Activated naive CD4-positive, alpha-beta T cell treated with anti-CD3 and anti-CD28 coated beads, Interleukin-2, amount 50 U/mL, for 16 hours (primary cell): ENCODE measurements at regions not wholly inside any gene's neighbourhood (a gene's known extent, or its start where the extent isn't known, plus 50 kb on each side); places are given as distances from the start of the nearest gene placed in this dataset.

Source experiments
- DNase-seq: peaks from one replicate; pipeline ENCODE4 v3.0.0-alpha.2; 2020

- DNase-seq: no peak
Measured at GRCh38 chr2:8076448-8077342, 605.2 kb upstream of the ID2 start.

GRCh38 chr2:8078705-8079104 is 603.2 kb upstream of the ID2 start:
- DNase-seq: no peak

GRCh38 chr2:8080063-8080462 is 601.8 kb upstream of the ID2 start:
- DNase-seq: no peak

- DNase-seq: no peak
Measured at GRCh38 chr2:8081130-8081529, 600.7 kb upstream of the ID2 start.

- no peak for DNase-seq
Measured at GRCh38 chr2:8082840-8083239, 599.0 kb upstream of the ID2 start.

- no peak for DNase-seq
Measured at GRCh38 chr2:8086357-8086756, 595.5 kb upstream of the ID2 start.

GRCh38 chr2:8086796-8087479 is 594.9 kb upstream of the ID2 start:
- DNase-seq: no peak

- DNase-seq: no peak
Measured at GRCh38 chr2:8087480-8087840, 594.4 kb upstream of the ID2 start.

GRCh38 chr2:8088810-8089209 is 593.0 kb upstream of the ID2 start:
- no peak for DNase-seq

- no peak for DNase-seq
Measured at GRCh38 chr2:8089596-8089995, 592.3 kb upstream of the ID2 start.

- DNase-seq: peak; percentile 60
Measured at GRCh38 chr2:8090748-8091700, 590.8 kb upstream of the ID2 start.

GRCh38 chr2:8094526-8094925 is 587.3 kb upstream of the ID2 start:
- DNase-seq: no peak

GRCh38 chr2:8095978-8096377 is 585.9 kb upstream of the ID2 start:
- DNase-seq: no peak

- no peak for DNase-seq
Measured at GRCh38 chr2:8096484-8096883, 585.4 kb upstream of the ID2 start.

GRCh38 chr2:8098476-8099266 is 583.2 kb upstream of the ID2 start:
- DNase-seq: no peak

GRCh38 chr2:8099267-8099582 is 582.6 kb upstream of the ID2 start:
- DNase-seq: no peak

GRCh38 chr2:8101614-8102277 is 580.1 kb upstream of the ID2 start:
- DNase-seq: no peak

- no peak for DNase-seq
Measured at GRCh38 chr2:8102470-8102869, 579.4 kb upstream of the ID2 start.

GRCh38 chr2:8103085-8103708 is 578.7 kb upstream of the ID2 start:
- DNase-seq: no peak

- DNase-seq: no peak
Measured at GRCh38 chr2:8107150-8107549, 574.7 kb upstream of the ID2 start.

GRCh38 chr2:8107621-8108378 is 574.1 kb upstream of the ID2 start:
- DNase-seq: no peak
